HepG2 (cell line): ENCODE measurements at regions not wholly inside any gene's neighbourhood (a gene's known extent, or its start where the extent isn't known, plus 50 kb on each side); places are given as distances from the start of the nearest gene placed in this dataset.
A peak's percentile ranks its signal among the peaks of the same experiment; 100 is the strongest.

Experiments
- ATAC-seq: fragments of 200-7000 bp; cut with Tn5 transposase; 3 replicates; pipeline ENCODE4 v1.9.1; 2020; ENCODE audit warnings: mild to moderate bottlenecking, moderate library complexity
- BruUV-seq: library from RNA; stranded (reverse); fragments of 400-500 nt; replicated peaks from 2 replicates; lab custom pipeline; 2021; lab: Mats Ljungman, UMichigan
- CTCF ChIA-PET: fragments of 300-600 bp; formaldehyde crosslinking; extraction: SDS; loops from one replicate; lab custom pipeline; 2021; ENCODE audit warnings: low total read pairs, inconsistent platforms, low intra/inter-chr PET ratio; lab: Yijun Ruan, JAX
- POLR2A ChIA-PET: fragments of 350-600 bp; sonication (Branson Sonifier 250); formaldehyde crosslinking; loops from one replicate; lab custom pipeline; 2020; ENCODE audit warnings: antibody characterized with exemption, inconsistent platforms; lab: Yijun Ruan, JAX
- DNase-seq: peaks from one replicate; pipeline ENCODE4 v3.0.0-alpha.2; 2015; ENCODE audit warnings: low spot score
- FAIRE-seq: peaks from 3 replicates; lab custom pipeline; 2011; peaks lifted over from hg19 to GRCh38; lab: Jason Lieb, UNC
- H2AFZ ChIP-seq: one replicate; pipeline ENCODE4 v1.6.1; 2011; ENCODE audit warnings: low read length, inconsistent platforms
- H3K27ac ChIP-seq: fragments of 300-600 bp; 3 replicates; pipeline ENCODE4 v1.8.0; 2011; ENCODE audit warnings: mixed run types, mild to moderate bottlenecking, mixed read lengths, low read length, inconsistent platforms; ENCODE audit not compliant: insufficient read depth; ENCODE audit errors: extremely low read length
- H3K27me3 ChIP-seq, 2 experiments: fragments of 200-600 bp in 1 of 2; 2 replicates in 1 of 2; 3 replicates in 1 of 2; pipeline versions ENCODE4 v1.6.0 to v1.8.0; 2011; ENCODE audit warnings: low read length in 2 of 2, mild to moderate bottlenecking in 2 of 2, moderate library complexity in 2 of 2, inconsistent platforms in 1 of 2; ENCODE audit not compliant: insufficient read depth in 2 of 2, control insufficient read depth in 1 of 2
- H3K36me3 ChIP-seq, 2 experiments: fragments of 200-600 bp in 1 of 2; replicated peaks in 1 of 2; 2 replicates in 1 of 2; 3 replicates in 1 of 2; pipeline versions ENCODE4 v1.5.1 to v1.8.0; 2011; ENCODE audit warnings: low read length in 2 of 2, inconsistent platforms in 1 of 2; ENCODE audit not compliant: insufficient read depth in 2 of 2, control insufficient read depth in 1 of 2
- H3K4me1 ChIP-seq: 2 replicates; pipeline ENCODE4 v1.5.1; 2012; ENCODE audit warnings: low read length, inconsistent platforms; ENCODE audit not compliant: insufficient read depth
- H3K4me2 ChIP-seq: 2 replicates; pipeline ENCODE4 v1.6.0; 2011; ENCODE audit warnings: low read depth, low read length, inconsistent platforms
- H3K4me3 ChIP-seq, 3 experiments: fragments of 200-600 bp in 1 of 3; sonication (generic), shearing (Covaris generic) in 1 of 3; replicated peaks in 1 of 3; 2 replicates each; pipeline ENCODE4 v1.5.1; 2011 to 2016; ENCODE audit warnings: low read length in 3 of 3, inconsistent platforms in 2 of 3, low read depth in 2 of 3, mild to moderate bottlenecking in 2 of 3, control low read depth in 1 of 3, mixed read lengths in 1 of 3; ENCODE audit not compliant: insufficient read depth in 1 of 3
- H3K79me2 ChIP-seq: one replicate; pipeline ENCODE4 v1.6.1; 2011; ENCODE audit warnings: low read length, inconsistent platforms; ENCODE audit not compliant: insufficient read depth
- H3K9ac ChIP-seq: 2 replicates; pipeline ENCODE4 v1.6.0; 2011; ENCODE audit warnings: mild to moderate bottlenecking, low read depth, low read length, inconsistent platforms; ENCODE audit not compliant: insufficient read depth
- H3K9me3 ChIP-seq: 2 replicates; pipeline ENCODE4 v1.5.1; 2012; ENCODE audit warnings: mild to moderate bottlenecking, low read length
- H4K20me1 ChIP-seq: 2 replicates; pipeline ENCODE4 v1.6.0; 2011; ENCODE audit warnings: inconsistent platforms, mild to moderate bottlenecking, low read length, moderate library complexity; ENCODE audit not compliant: insufficient read depth
- E2F1 ChIP-seq: sonication (generic); formaldehyde crosslinking; IDR thresholded peaks from 2 replicates; pipeline ENCODE4 v1.5.0; 2020; ENCODE audit warnings: missing genetic modification reagents
- ETV5 ChIP-seq: IDR thresholded peaks from 2 replicates; pipeline ENCODE4 v1.6.1; 2018; ENCODE audit warnings: missing biosample characterization, missing genetic modification reagents, inconsistent platforms, borderline replicate concordance
- EZH2 ChIP-seq: conservative IDR thresholded peaks from 2 replicates; pipeline ENCODE4 v1.6.1; 2012; ENCODE audit warnings: mild to moderate bottlenecking, low read depth, low read length, moderate library complexity
- HNF4G ChIP-seq, 2 experiments: sonication (generic) in 1 of 2; formaldehyde crosslinking in 1 of 2; IDR thresholded peaks; 2 replicates each; pipeline versions ENCODE4 v1.4.0 to v1.6.1; 2011 to 2020; ENCODE audit warnings: borderline replicate concordance in 2 of 2, low read depth in 2 of 2, mild to moderate bottlenecking in 2 of 2, low read length in 1 of 2, missing genetic modification reagents in 1 of 2, moderate library complexity in 1 of 2
- IRX3 ChIP-seq: sonication (generic); formaldehyde crosslinking; IDR thresholded peaks from 2 replicates; pipeline ENCODE4 v1.8.1; 2023; ENCODE audit warnings: mild to moderate bottlenecking, low read depth, missing genetic modification reagents, borderline replicate concordance
- MAFF ChIP-seq: IDR thresholded peaks from 2 replicates; pipeline ENCODE4 v1.6.1; 2011; ENCODE audit warnings: low read depth, low read length, improper control_type of control experiment
- MAFK ChIP-seq, 2 experiments: IDR thresholded peaks in 1 of 2; conservative IDR thresholded peaks in 1 of 2; 2 replicates each; pipeline ENCODE4 v1.6.1; 2011; ENCODE audit warnings: improper control_type of control experiment in 2 of 2, low read length in 2 of 2
- MIER3 ChIP-seq: IDR thresholded peaks from 2 replicates; pipeline ENCODE4 v1.6.1; 2016; ENCODE audit warnings: missing compliant biosample characterization, borderline replicate concordance
- NFATC3 ChIP-seq: sonication (generic); formaldehyde crosslinking; IDR thresholded peaks from 2 replicates; pipeline ENCODE4 v1.5.1; 2020; ENCODE audit warnings: mild to moderate bottlenecking, missing genetic modification reagents
- ZFP1 ChIP-seq: IDR thresholded peaks from 2 replicates; pipeline ENCODE4 v1.6.1; 2016
- ZFP37 ChIP-seq: sonication (generic); formaldehyde crosslinking; IDR thresholded peaks from 2 replicates; pipeline ENCODE4 v1.4.0; 2020; ENCODE audit warnings: missing genetic modification reagents, borderline replicate concordance
- ZFX ChIP-seq: sonication (generic); formaldehyde crosslinking; IDR thresholded peaks from 2 replicates; pipeline ENCODE4 v1.4.0; 2020; ENCODE audit warnings: mild to moderate bottlenecking, low read depth, missing genetic modification reagents, moderate library complexity
- ZNF232 ChIP-seq: sonication (generic); formaldehyde crosslinking; IDR thresholded peaks from 2 replicates; pipeline ENCODE4 v1.4.0; 2020; ENCODE audit warnings: missing genetic modification reagents, borderline replicate concordance
- ZNF256 ChIP-seq: sonication (generic); formaldehyde crosslinking; conservative IDR thresholded peaks from 2 replicates; pipeline ENCODE4 v1.4.0; 2020; ENCODE audit warnings: missing genetic modification reagents
- ZNF335 ChIP-seq: sonication (generic); formaldehyde crosslinking; IDR thresholded peaks from 2 replicates; pipeline ENCODE4 v1.4.0; 2020; ENCODE audit warnings: missing genetic modification reagents
- ZNF34 ChIP-seq: sonication (generic); formaldehyde crosslinking; IDR thresholded peaks from 2 replicates; pipeline ENCODE4 v1.4.0; 2020; ENCODE audit warnings: mild to moderate bottlenecking, missing genetic modification reagents, borderline replicate concordance
- ZNF549 ChIP-seq: sonication (generic); formaldehyde crosslinking; IDR thresholded peaks from 2 replicates; pipeline ENCODE4 v1.5.0; 2020; ENCODE audit warnings: missing genetic modification reagents
- ZNF577 ChIP-seq: sonication (generic); formaldehyde crosslinking; IDR thresholded peaks from 2 replicates; pipeline ENCODE4 v1.4.0; 2020; ENCODE audit warnings: mild to moderate bottlenecking, low read depth, missing genetic modification reagents, borderline replicate concordance
- ZNF644 ChIP-seq: IDR thresholded peaks from 2 replicates; pipeline ENCODE4 v1.6.1; 2016; ENCODE audit warnings: low read depth
- WGBS: methylation state at CpG from one replicate; pipeline ENCODE4 v1.1.6; 2017; ENCODE audit warnings: low lambda C conversion rate; 5-methylcytosine and 5-hydroxymethylcytosine counted together
- in situ Hi-C: cut with HindIII; loops from 2 replicates; pipeline ENCODE4 v1.10.0; 2017; ENCODE audit warnings: low pct_unique_long_range_greater_than_20kb; ENCODE audit not compliant: extremely low pct_ligation_motif_present
- intact Hi-C: fragments of 100-400 bp; cut with micrococcal nuclease; formaldehyde crosslinking; loops from one replicate; pipeline ENCODE4 v1.10.0; 2022; ENCODE audit not compliant: unreplicated experiment

GRCh38 chr2:155810411-155810810 lies 522.1 kb downstream of the NR4A2 start:
- H3K79me2 ChIP-seq = no peaks in the 10 kb centered on the region
- no peak for DNase-seq
- no peaks in the 10 kb centered on the region for H4K20me1 ChIP-seq
- H3K9me3 ChIP-seq = 0 out of 2 replicates have a peak, but pooled peaks cover 7% of the 10 kb centered on the region
- no peak overlapping the region for H3K4me2 ChIP-seq
- H2AFZ ChIP-seq = no peak overlapping the region
- ChIA-PET POLR2A (no interaction called here), CTCF (no interaction called here)
- no peak for ATAC-seq
- in situ Hi-C loops = no loop called here
- 6% methylated on average over 1 of the region's 1 CpG for whole genome bisulfite sequencing
- no peaks in the 10 kb centered on the region for H3K4me1 ChIP-seq
- no peak overlapping the region for H3K9ac ChIP-seq
- no peaks in the 10 kb centered on the region for H3K27me3 ChIP-seq
- TF ChIP-seq MAFK (conservative IDR thresholded peaks at IDR 0.05 in 1 of 2, IDR thresholded peaks at IDR 0.05 in 1 of 2; ENCODE audit: low read length in 2 of 2) (peak in 1 of 2 experiments; percentile 53; a peak in 3 of 4 replicates), MAFF (peak; percentile 42; the same call in 1 of the 2 replicates), NFATC3 (CRISPR knock-in tag) (no peak)
- H3K27ac ChIP-seq = no peak overlapping the region
- H3K4me3 ChIP-seq = no peak overlapping the region
- FAIRE-seq = no peak
- intact Hi-C loops = no loop called here
- no TSS peak for BruUV-seq
- H3K36me3 ChIP-seq = no peaks in the 10 kb centered on the region

- no TSS peak for BruUV-seq
- 0 out of 2 replicates have a peak, but pooled peaks cover 2% of the 10 kb centered on the region for H3K9me3 ChIP-seq
- TF ChIP-seq ZNF232 (CRISPR knock-in tag) (no peak), ZNF577 (CRISPR knock-in tag) (no peak), ZFP1 (CRISPR knock-in tag) (no peak), ETV5 (CRISPR knock-in tag) (no peak), ZNF256 (no peak), ZFX (CRISPR knock-in tag) (no peak), ZNF335 (CRISPR knock-in tag) (no peak), ZFP37 (CRISPR knock-in tag) (no peak), E2F1 (CRISPR knock-in tag) (no peak), ZNF34 (CRISPR knock-in tag) (no peak), ZNF549 (CRISPR knock-in tag) (no peak), IRX3 (no peak), MIER3 (CRISPR knock-in tag) (no peak), ZNF644 (no peak), HNF4G (IDR thresholded peaks at IDR 0.05; ENCODE audit: borderline replicate concordance, low read depth, low read length) (no peak), HNF4G (CRISPR knock-in tag; IDR thresholded peaks at IDR 0.05; ENCODE audit: borderline replicate concordance, low read depth) (no peak), EZH2 (no peak)
- H3K36me3 ChIP-seq = no peaks in the 10 kb centered on the region
- 0% methylated on average over 5 of the region's 5 CpGs for WGBS
- H3K27ac ChIP-seq = no peak overlapping the region
- ChIA-PET POLR2A (no interaction called here), CTCF (no interaction called here)
- no peak overlapping the region for H3K9ac ChIP-seq
- no peak for DNase-seq
- no peak overlapping the region for H3K4me3 ChIP-seq
- H3K27me3 ChIP-seq = no peaks in the 10 kb centered on the region
- ATAC-seq = no peak
- no peaks in the 10 kb centered on the region for H3K79me2 ChIP-seq
- H4K20me1 ChIP-seq = no peaks in the 10 kb centered on the region
- H3K4me2 ChIP-seq = no peak overlapping the region
- H2AFZ ChIP-seq = no peak overlapping the region
- intact Hi-C loops = no loop called here
- H3K4me1 ChIP-seq = no peaks in the 10 kb centered on the region
- in situ Hi-C loops = no loop called here
- no peak for FAIRE-seq
Measured at GRCh38 chr2:155802888-155803287, 529.6 kb downstream of the NR4A2 start.
